ENCODE measurements at regions not wholly inside any gene's neighbourhood (a gene's known extent, or its start where the extent isn't known, plus 50 kb on each side); places are given as distances from the start of the nearest gene placed in this dataset.

DNA sequence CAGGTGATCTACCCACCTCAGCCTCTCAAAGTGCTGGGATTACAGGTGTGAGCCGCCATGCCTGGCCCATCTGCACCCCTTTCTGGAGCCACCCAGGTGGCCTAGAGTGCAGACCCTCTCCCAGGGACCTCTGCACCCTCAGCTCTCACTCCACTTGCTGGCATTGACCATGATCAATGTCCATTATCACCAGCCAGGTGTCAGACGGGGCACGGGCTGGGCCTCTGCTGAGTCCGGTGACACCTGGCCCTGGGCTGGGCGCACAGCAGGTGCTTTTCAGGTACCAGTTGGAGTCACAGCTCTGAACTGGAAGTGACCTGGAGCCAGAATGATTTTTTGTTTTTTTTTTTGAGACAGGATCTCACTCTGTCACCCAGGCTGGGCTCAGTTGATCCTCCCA, 91.8 kb upstream of the PMEPA1 start:
- intact Hi-C loops (cut with micrococcal nuclease): no loop called here
- Histone ChIP-seq H3K27ac (ENCODE audit: low read length) (no peak overlapping the region), H3K4me1 (ENCODE audit: control insufficient read depth, insufficient read depth, low read length) (no peaks in the 10 kb centered on the region), H3K36me3 (ENCODE audit: control insufficient read depth, insufficient read depth, low read length) (no peaks in the 10 kb centered on the region), H3K9me3 (ENCODE audit: control insufficient read depth, insufficient read depth, low read length) (no peaks in the 10 kb centered on the region), H3K27me3 (ENCODE audit: control insufficient read depth, insufficient read depth, low read length) (no peaks in the 10 kb centered on the region), H3K4me3 (ENCODE audit: low read length) (no peak overlapping the region)
- no peak for DNase-seq
- H3K27me3 Mint-ChIP-seq (ENCODE audit: low read depth in 2 of 2): peaks cover 0 to 10% of the 10 kb centered on the region in 2 donors
- no peaks in the 10 kb centered on the region for H3K4me1 Mint-ChIP-seq
- no peaks in the 10 kb centered on the region for H3K9me3 Mint-ChIP-seq
- no peak for ATAC-seq
- no peaks in the 10 kb centered on the region for H3K36me3 Mint-ChIP-seq
- TF ChIP-seq CTCF (IDR thresholded peaks at IDR 0.05): no peak
- no peak overlapping the region for H3K4me3 Mint-ChIP-seq
- H3K27ac Mint-ChIP-seq: no peak overlapping the region
- 76% methylated on average over 5 of the region's 5 CpGs for WGBS (ENCODE audit: insufficient coverage)

- H3K27ac Mint-ChIP-seq: no peak overlapping the region
- TF ChIP-seq CTCF (IDR thresholded peaks at IDR 0.05): no peak
- no peak overlapping the region for H3K27ac ChIP-seq (ENCODE audit: low read length)
- no peak for DNase-seq
- H3K9me3 Mint-ChIP-seq: no peaks in the 10 kb centered on the region
- no peaks in the 10 kb centered on the region for H3K9me3 ChIP-seq (ENCODE audit: control insufficient read depth, insufficient read depth, low read length)
- no peaks in the 10 kb centered on the region for H3K4me1 Mint-ChIP-seq
- no peak overlapping the region for H3K4me3 Mint-ChIP-seq
- H3K36me3 Mint-ChIP-seq: no peaks in the 10 kb centered on the region
- no peak overlapping the region for H3K4me3 ChIP-seq (ENCODE audit: low read length)
- WGBS (ENCODE audit: insufficient coverage): 90% methylated on average over 17 of the region's 17 CpGs
- intact Hi-C loops (cut with micrococcal nuclease): no loop called here
- no peaks in the 10 kb centered on the region for H3K36me3 ChIP-seq (ENCODE audit: control insufficient read depth, insufficient read depth, low read length)
- no peak for ATAC-seq
- H3K4me1 ChIP-seq (ENCODE audit: control insufficient read depth, insufficient read depth, low read length): no peaks in the 10 kb centered on the region
- H3K27me3 Mint-ChIP-seq (ENCODE audit: low read depth in 2 of 2): peaks cover 0 to 10% of the 10 kb centered on the region in 2 donors
- H3K27me3 ChIP-seq (ENCODE audit: control insufficient read depth, insufficient read depth, low read length): no peaks in the 10 kb centered on the region
These were observed 91.1 kb upstream of the PMEPA1 start for GRCh38 chr20:57800791-57801430.

DNA sequence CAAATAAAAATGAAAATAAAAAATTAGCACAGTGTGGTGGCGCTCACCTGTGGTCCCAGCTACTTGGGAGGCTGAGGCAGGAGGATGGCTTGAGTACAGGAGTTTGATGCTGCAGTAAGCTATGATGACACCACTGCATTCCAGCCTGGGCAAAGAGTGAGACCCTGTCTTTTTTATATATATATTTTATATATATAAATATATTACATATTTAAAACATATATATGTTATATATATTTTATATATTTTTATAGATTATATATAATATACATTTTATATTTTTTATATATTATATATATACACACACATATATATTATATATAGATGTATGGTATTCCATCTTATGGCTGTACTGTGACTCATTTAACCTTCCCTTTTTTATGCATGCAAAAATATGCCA, 87.6 kb upstream of the PMEPA1 start:
- ATAC-seq (no peak), DNase-seq (no peak)
- H3K27me3 Mint-ChIP-seq (ENCODE audit: low read depth in 2 of 2): peaks cover 0 to 6% of the 10 kb centered on the region in 2 donors
- Histone ChIP-seq H3K4me1 (ENCODE audit: control insufficient read depth, insufficient read depth, low read length) (no peaks in the 10 kb centered on the region), H3K27ac (ENCODE audit: low read length) (no peak overlapping the region), H3K4me3 (ENCODE audit: low read length) (no peak overlapping the region), H3K36me3 (ENCODE audit: control insufficient read depth, insufficient read depth, low read length) (no peaks in the 10 kb centered on the region), H3K9me3 (ENCODE audit: control insufficient read depth, insufficient read depth, low read length) (no peaks in the 10 kb centered on the region), H3K27me3 (ENCODE audit: control insufficient read depth, insufficient read depth, low read length) (no peaks in the 10 kb centered on the region)
- H3K36me3 Mint-ChIP-seq: no peaks in the 10 kb centered on the region
- H3K4me1 Mint-ChIP-seq: no peaks in the 10 kb centered on the region
- TF ChIP-seq CTCF (IDR thresholded peaks at IDR 0.05): no peak
- H3K9me3 Mint-ChIP-seq: no peaks in the 10 kb centered on the region
- H3K27ac Mint-ChIP-seq: no peak overlapping the region
- WGBS (ENCODE audit: insufficient coverage): 91% methylated on average over 1 of the region's 1 CpG
- no peak overlapping the region for H3K4me3 Mint-ChIP-seq
- intact Hi-C loops (cut with micrococcal nuclease): no loop called here

DNA sequence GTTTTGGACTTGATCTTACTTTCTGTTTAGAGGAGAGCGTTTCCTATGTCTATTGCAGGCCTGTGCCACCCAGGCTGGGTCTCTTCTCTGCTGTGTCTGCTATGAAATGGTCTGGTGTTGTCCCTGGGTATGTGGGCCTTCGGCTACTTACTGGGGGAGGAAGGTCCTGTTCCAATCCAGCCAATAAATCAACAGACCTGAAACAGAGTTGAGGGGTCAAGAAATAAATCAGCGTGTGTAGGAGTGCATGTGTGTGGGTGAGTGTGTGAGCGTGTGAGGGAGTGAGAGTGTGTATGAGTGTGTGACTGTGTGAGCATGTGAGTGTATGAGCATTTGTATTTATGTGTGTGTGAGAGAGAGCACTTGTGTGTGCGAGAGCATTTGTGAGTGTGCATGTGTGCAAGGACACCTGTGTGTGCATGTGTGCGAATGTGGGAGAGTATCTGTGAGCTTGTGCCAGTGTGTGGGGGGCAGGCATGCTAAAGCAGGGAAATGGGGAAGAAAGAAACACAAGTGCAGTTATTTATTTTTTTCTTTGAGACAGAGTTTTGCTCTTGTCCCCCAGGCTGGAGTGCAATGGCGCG, 86.3 kb upstream of the PMEPA1 start:
- intact Hi-C loops (cut with micrococcal nuclease): no loop called here
- no peaks in the 10 kb centered on the region for H3K9me3 Mint-ChIP-seq
- H3K36me3 Mint-ChIP-seq: no peaks in the 10 kb centered on the region
- no peak overlapping the region for H3K27ac Mint-ChIP-seq
- peaks cover 0 to 6% of the 10 kb centered on the region in 2 donors for H3K27me3 Mint-ChIP-seq (ENCODE audit: low read depth in 2 of 2)
- Histone ChIP-seq H3K27me3 (ENCODE audit: control insufficient read depth, insufficient read depth, low read length) (no peaks in the 10 kb centered on the region), H3K27ac (ENCODE audit: low read length) (no peak overlapping the region), H3K4me1 (ENCODE audit: control insufficient read depth, insufficient read depth, low read length) (no peaks in the 10 kb centered on the region), H3K4me3 (ENCODE audit: low read length) (no peak overlapping the region), H3K36me3 (ENCODE audit: control insufficient read depth, insufficient read depth, low read length) (no peaks in the 10 kb centered on the region), H3K9me3 (ENCODE audit: control insufficient read depth, insufficient read depth, low read length) (no peaks in the 10 kb centered on the region)
- 81% methylated on average over 8 of the region's 8 CpGs for WGBS (ENCODE audit: insufficient coverage)
- no peaks in the 10 kb centered on the region for H3K4me1 Mint-ChIP-seq
- TF ChIP-seq CTCF (IDR thresholded peaks at IDR 0.05): no peak
- no peak for ATAC-seq
- DNase-seq: no peak
- H3K4me3 Mint-ChIP-seq: no peak overlapping the region

Measured in natural killer cell (primary cell).